NB4 (cell line): ENCODE measurements at regions not wholly inside any gene's neighbourhood (a gene's known extent, or its start where the extent isn't known, plus 50 kb on each side); places are given as distances from the start of the nearest gene placed in this dataset.

Source experiments
- DNase-seq: peaks from one replicate; pipeline ENCODE4 v3.0.0; 2010; ENCODE audit warnings: low read depth
- H3K4me3 ChIP-seq: one replicate; pipeline ENCODE4 v1.5.1; 2011; ENCODE audit warnings: mild to moderate bottlenecking, low read depth, low read length, moderate library complexity
- CTCF ChIP-seq: IDR thresholded peaks from one replicate; pipeline ENCODE4 v1.5.1; 2012; ENCODE audit warnings: low read depth, low read length
- MAX ChIP-seq: IDR thresholded peaks from 2 replicates; pipeline ENCODE4 v1.6.1; 2011; ENCODE audit warnings: low read depth, low read length
- MYC ChIP-seq: IDR thresholded peaks from 2 replicates; pipeline ENCODE4 v1.6.1; 2011; ENCODE audit warnings: low read depth, low read length
- POLR2A ChIP-seq: IDR thresholded peaks from 2 replicates; pipeline ENCODE4 v1.6.1; 2011; ENCODE audit warnings: mild to moderate bottlenecking; ENCODE audit not compliant: insufficient read length; ENCODE audit errors: extremely low read depth

GRCh38 chr5:60517850-60518249 is 182.1 kb downstream of the DEPDC1B start:
- no peak overlapping the region for H3K4me3 ChIP-seq
- no peak for DNase-seq
- TF ChIP-seq CTCF, result no peak
- TF ChIP-seq MYC, result no peak
- TF ChIP-seq POLR2A, result no peak
- TF ChIP-seq MAX, result no peak

GRCh38 chr5:60517094-60517694 is 182.8 kb downstream of the DEPDC1B start:
- no peak for TF ChIP-seq MYC
- TF ChIP-seq MAX, result no peak
- TF ChIP-seq CTCF, result no peak
- TF ChIP-seq POLR2A, result no peak
- H3K4me3 ChIP-seq, result no peak overlapping the region
- DNase-seq, result peak; percentile 6

GRCh38 chr5:60516688-60517087 is 183.3 kb downstream of the DEPDC1B start:
- DNase-seq, result no peak
- H3K4me3 ChIP-seq, result no peak overlapping the region
- TF ChIP-seq CTCF, result no peak
- TF ChIP-seq MAX, result no peak

GRCh38 chr5:60514152-60514551 is 185.8 kb downstream of the DEPDC1B start:
- peak; percentile 3 for DNase-seq
- no peak for TF ChIP-seq MYC
- no peak for TF ChIP-seq MAX
- TF ChIP-seq POLR2A, result no peak
- TF ChIP-seq CTCF, result no peak
- H3K4me3 ChIP-seq, result no peak overlapping the region

GRCh38 chr5:60512117-60512516 is 187.8 kb downstream of the DEPDC1B start:
- no peak for TF ChIP-seq CTCF
- no peak for TF ChIP-seq MAX
- no peak for TF ChIP-seq MYC
- TF ChIP-seq POLR2A, result no peak
- DNase-seq, result no peak
- no peak overlapping the region for H3K4me3 ChIP-seq

GRCh38 chr5:60510663-60511062 is 189.3 kb downstream of the DEPDC1B start:
- DNase-seq, result no peak
- no peak overlapping the region for H3K4me3 ChIP-seq
- TF ChIP-seq POLR2A (no peak), MYC (no peak), MAX (no peak)
